HG03575 (cell line): ENCODE measurements at regions not wholly inside any gene's neighbourhood (a gene's known extent, or its start where the extent isn't known, plus 50 kb on each side); places are given as distances from the start of the nearest gene placed in this dataset.

ENCODE experiments used
- ATAC-seq: cut with Tn5 transposase; IDR thresholded peaks from one replicate; pipeline ENCODE4 v1.9.1; 2021; ENCODE audit not compliant: unreplicated experiment, insufficient number of reproducible peaks, low FRiP score; ENCODE audit errors: extremely low read depth

- ATAC-seq = no peak
These were observed 674.5 kb upstream of the CXADR start for GRCh38 chr21:16838331-16838730.

DNA sequence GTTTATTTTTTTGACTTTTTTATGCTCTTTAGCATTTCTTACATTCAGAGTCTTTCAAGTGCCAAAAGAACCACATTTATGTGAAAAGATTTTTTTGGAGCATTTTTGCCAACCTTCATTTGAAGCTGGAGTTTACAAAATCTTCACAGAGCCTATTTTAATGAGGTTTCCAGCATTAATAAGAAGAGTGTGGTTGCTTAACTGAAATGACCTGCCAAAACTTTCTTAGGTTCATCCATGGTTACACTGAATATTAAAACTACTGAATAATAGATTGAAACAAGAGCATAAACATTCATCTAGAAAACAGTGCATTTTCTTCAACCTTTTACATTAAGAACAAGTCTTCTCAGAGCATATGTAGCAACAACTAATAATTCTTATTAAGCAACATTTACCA, 672.3 kb upstream of the CXADR start:
- no peak for ATAC-seq

DNA sequence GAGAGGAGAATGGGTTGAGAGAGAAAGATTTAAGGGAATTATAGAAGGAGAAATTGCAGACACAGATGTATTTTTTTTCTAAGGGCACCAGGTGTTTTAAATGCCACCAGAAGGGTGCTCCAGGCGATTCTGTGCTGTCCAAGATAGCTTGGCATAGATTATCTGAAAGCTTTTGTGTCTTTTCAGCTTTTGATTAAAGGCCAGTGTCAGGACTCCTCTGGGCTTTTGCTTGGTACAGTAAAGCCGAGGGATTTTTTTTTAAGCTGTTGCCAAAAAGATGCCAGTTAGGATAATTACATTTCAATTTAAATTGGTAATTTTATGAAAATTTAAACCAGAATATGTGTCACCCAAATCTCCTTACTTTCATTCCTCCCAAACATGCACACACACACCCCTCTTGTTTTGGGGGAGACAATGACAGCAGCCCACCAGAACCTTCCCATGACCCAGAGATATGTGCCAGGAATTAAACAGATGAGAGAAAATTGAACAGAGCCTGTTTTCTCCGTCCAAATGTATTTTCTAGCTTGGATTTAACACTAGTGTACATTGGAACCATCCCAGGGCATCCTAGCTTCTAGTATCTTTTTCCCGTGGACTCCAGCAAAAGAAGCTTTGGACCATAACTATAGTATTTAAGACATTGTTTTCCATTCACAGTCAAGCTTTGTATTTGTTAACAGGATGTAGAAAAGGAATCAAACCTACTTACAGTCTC, 670.7 kb upstream of the CXADR start:
- ATAC-seq = no peak

DNA sequence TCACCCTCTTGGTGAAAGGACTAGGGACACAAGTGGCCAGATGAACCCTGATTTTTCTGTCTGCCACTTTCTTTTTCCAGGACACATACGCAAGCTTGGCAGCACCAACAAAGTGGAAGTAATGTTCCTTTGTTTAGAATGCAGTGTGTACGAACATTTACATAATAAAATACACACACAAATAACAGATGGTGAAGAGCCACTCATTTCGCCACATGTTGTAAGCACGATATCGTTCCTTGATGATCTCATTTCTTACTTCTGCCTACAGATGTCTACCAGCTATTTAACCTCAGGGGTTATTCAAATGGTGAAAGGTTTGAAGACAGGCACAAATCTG, 670.2 kb upstream of the CXADR start:
- ATAC-seq = no peak

- no peak for ATAC-seq
These were observed 665.6 kb upstream of the CXADR start for GRCh38 chr21:16847211-16847610.

GRCh38 chr21:16851054-16851453, 661.8 kb upstream of the CXADR start:
- no peak for ATAC-seq

DNA sequence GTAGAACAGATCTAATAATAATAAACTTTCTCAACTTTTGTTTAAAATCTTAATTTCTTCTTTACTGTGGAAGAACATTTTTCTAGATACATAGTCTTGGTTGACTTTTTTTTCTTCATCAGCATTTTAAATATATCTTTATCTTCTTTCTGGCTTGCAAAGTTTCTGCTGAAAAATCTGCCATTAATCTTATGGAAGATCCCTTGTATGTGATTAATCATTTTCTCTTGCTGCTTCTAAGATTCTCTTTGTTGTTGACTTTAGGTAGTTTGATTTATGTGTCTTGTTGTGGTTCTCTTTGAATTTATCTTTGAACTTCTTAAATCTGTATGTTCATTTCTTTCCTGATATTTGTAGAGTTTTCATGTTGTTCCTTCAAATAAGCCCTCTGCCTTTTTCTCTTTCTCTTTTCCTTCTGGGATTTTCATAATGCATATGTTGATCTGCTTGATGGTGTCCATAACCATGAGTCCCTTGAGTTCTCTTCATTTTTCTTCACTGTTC, 657.6 kb upstream of the CXADR start:
- no peak for ATAC-seq

DNA sequence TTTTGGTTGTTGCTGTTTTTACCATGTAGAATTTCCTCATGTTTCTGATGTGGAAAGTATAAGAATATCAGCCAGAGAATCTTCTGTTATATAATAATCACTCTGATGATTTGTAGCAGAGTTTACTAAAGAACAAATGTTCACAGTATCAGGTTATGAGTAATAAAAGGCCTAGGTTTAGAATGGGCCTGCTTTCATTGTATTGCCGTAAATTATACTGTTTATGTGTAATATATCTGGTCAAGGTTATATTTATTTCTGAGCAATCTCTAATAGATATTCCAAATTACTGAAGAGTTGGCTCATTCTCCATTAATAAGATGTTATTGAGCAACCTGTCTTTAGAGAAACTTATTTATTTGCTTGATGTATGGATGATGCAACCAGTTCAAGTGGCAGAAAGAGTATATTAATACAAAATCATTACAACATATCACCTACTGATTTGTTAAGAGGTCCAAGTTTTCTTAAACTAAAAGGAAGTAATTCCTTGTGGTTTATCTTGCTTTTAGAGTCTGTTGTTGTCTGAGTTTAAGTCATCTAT, 649.4 kb upstream of the CXADR start:
- no peak for ATAC-seq

- ATAC-seq = no peak
These were observed 648.9 kb upstream of the CXADR start for GRCh38 chr21:16863908-16864307.

DNA sequence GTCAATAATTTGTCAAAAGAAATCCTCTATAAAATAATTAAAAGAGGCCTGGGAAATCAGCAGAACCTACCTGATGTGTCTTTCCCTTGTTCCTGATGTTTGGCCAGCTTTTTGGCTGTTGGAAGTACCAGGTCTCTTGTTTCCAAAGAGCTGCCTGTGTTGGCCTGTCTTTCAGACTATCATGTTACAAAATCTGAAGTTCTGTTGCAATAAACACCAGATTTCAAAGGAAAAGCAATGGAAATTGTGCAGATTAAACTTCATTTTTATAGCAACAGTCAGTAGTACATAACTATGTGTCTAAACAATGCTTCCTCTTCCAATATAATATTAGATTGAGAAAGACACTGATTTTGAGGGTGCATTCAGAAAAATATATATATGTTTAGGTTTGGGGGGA, 647.2 kb upstream of the CXADR start:
- no peak for ATAC-seq

- no peak for ATAC-seq
These were observed 646.0 kb upstream of the CXADR start for GRCh38 chr21:16866851-16867250.

- no peak for ATAC-seq
These were observed 642.7 kb upstream of the CXADR start for GRCh38 chr21:16870103-16870502.

- ATAC-seq = no peak
These were observed 640.2 kb upstream of the CXADR start for GRCh38 chr21:16872616-16873015.

DNA sequence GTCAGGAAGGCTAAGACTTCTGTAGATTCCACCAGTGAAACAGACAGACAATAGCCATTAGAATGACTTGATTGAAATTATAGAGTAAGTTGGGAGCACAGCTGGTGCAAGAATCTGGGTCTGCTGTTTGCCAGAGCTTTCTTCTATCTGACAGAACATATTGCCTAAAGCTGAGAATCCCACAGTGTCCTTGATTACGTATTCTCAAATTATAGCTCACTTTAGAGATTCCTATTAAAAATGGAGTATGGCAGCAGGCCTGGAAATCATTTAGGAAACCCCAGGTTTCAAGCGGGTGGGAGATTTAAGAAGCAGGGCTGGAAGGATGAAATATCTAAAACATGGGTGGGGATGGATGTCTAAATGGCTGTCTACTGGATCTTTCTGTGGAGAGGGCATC, 639.7 kb upstream of the CXADR start:
- no peak for ATAC-seq

- ATAC-seq = no peak
These were observed 639.2 kb upstream of the CXADR start for GRCh38 chr21:16873596-16873995.

DNA sequence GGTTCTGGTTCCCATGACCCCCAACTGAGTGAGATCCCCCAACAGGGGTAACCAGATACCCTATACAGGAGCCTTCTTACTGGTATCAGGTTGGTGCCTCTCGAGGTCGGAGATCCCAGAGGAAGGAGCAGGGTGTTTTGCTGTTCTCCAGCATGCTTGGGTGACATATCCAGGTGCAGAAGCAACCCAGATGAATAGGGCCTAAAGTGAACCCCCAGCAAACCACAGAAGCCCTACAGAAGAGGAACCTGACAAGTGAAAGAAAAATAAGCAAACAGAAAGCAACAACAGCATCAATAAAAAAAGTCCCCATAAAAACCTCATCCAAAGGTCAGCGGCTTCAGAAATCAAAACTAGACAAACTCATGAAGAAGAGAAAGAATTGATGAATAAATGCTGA, 633.4 kb upstream of the CXADR start:
- no peak for ATAC-seq

GRCh38 chr21:16891821-16892220, 621.0 kb upstream of the CXADR start:
- ATAC-seq = no peak

DNA sequence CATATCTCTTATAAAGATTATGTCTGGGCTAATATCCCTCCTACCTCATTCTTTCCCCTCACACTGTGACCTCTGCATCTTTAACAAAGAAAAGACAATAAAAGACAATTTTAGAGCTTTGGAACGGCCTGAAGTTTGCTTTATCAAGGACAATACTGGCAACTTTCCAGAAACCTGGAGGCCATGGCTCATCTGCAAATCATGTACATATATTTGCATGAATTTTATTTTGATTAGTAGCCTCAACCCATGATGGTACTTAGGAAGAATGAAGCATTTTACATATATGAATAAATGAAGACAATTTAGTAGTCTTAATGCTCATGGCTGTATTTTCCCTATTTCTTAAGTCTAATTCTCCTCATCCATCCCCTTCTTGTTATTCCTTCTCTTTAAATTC, 612.2 kb upstream of the CXADR start:
- ATAC-seq = no peak

- no peak for ATAC-seq
These were observed 604.8 kb upstream of the CXADR start for GRCh38 chr21:16908077-16908476.

DNA sequence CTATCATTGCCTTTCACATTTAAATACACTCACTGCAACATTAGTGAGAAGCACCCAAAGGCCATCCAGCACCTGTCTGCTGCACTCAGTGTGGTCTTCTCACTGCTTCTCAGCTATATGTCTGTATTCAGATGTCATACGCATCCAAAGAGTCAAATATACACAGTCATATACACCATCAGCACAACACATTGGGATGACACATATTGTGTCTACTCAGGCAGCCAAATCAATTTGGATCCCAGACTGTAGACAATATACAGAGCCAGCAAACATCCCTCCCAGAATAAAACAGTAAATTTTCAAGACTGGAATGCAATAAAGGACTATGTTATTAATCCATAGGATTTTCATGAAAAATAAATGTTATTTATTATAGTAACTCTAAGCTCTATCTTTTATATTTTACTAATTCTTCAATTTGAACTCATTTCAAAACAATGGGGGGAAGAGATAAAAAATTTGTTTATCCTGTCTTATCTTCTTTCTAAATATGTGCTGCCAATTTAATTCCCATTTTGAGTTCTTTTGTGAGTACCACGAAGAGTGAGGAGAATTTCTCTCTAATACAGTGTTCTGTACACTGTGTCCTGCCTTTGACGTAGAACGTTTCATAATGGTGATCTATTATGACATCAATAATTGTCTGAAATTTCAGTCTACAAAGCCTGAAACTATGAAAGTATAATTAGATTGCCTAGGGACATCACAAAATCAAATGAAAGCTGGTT, 602.2 kb upstream of the CXADR start:
- no peak for ATAC-seq
